Vagina (tissue), 2 donors: ENCODE measurements at regions not wholly inside any gene's neighbourhood (a gene's known extent, or its start where the extent isn't known, plus 50 kb on each side); places are given as distances from the start of the nearest gene placed in this dataset.

Experiments used
- CTCF ChIP-seq, 3 experiments: fragments of 450-650 bp in 2 of 3; fragments of 200-600 bp in 1 of 3; sonication (generic) in 1 of 3; IDR thresholded peaks; one replicate each; pipeline ENCODE4 v1.5.1; 2017 to 2019; ENCODE audit warnings: antibody characterized with exemption in 3 of 3, mild to moderate bottlenecking in 2 of 3, moderate library complexity in 2 of 3
- POLR2A ChIP-seq, 2 donors: fragments of 450-650 bp; IDR thresholded peaks; one replicate each; pipeline ENCODE4 v1.6.1; 2017; ENCODE audit warnings: antibody characterized with exemption in 2 of 2, mild to moderate bottlenecking in 2 of 2, moderate library complexity in 2 of 2

DNA sequence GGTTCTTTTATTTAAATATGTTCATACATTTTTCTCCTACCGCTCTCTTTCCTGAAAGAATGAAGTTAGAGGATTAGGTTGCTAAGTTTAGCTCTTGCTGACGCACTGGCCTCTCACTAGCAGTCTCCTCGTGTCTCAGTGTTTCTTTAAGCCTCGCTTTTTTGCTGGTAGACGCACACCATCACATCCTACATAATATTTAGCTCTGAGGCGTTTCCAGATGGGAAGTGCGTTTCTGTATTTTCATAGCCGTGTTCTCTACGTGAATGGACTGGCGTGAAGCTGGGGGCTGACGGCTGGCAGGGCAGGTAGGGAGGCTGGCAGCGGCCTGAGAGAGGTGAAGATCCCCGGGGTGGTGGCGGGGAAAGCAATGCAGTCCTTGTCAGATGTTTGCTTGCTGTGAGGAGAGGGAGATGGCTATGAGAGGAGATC lies 79.2 kb upstream of the SPRY4 start:
- TF ChIP-seq CTCF (IDR thresholded peaks at IDR 0.05), result no peak
- no peak for TF ChIP-seq POLR2A (IDR thresholded peaks at IDR 0.05)
